ENCODE measurements at regions not wholly inside any gene's neighbourhood (a gene's known extent, or its start where the extent isn't known, plus 50 kb on each side); places are given as distances from the start of the nearest gene placed in this dataset.

DNA sequence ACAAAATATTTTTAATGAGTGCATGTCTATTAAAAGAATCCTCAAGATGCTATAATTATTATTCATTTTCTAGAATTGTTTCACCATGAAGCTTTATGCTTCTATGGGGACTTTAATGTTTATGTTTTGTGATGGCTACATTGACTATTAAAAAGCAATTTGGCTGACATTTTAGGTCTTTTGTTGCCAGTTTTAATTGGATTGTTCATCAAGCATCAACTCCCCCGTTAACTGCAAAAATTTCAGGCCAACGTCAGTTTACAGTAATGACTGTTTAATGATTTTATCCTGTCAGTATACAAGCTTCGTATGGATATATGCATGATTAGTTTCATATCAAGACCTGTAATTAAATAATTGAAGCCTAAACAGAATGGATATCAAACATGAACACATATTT lies 422.8 kb downstream of the SH2D1A start:
- no peak for TF ChIP-seq POLR2A (IDR thresholded peaks at IDR 0.05)
- TF ChIP-seq, protein P1, sequence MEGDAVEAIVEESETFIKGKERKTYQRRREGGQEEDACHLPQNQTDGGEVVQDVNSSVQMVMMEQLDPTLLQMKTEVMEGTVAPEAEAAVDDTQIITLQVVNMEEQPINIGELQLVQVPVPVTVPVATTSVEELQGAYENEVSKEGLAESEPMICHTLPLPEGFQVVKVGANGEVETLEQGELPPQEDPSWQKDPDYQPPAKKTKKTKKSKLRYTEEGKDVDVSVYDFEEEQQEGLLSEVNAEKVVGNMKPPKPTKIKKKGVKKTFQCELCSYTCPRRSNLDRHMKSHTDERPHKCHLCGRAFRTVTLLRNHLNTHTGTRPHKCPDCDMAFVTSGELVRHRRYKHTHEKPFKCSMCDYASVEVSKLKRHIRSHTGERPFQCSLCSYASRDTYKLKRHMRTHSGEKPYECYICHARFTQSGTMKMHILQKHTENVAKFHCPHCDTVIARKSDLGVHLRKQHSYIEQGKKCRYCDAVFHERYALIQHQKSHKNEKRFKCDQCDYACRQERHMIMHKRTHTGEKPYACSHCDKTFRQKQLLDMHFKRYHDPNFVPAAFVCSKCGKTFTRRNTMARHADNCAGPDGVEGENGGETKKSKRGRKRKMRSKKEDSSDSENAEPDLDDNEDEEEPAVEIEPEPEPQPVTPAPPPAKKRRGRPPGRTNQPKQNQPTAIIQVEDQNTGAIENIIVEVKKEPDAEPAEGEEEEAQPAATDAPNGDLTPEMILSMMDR (IDR thresholded peaks at IDR 0.05): no peak
